Naive thymus-derived CD4-positive, alpha-beta T cell (primary cell): ENCODE measurements at regions not wholly inside any gene's neighbourhood (a gene's known extent, or its start where the extent isn't known, plus 50 kb on each side); places are given as distances from the start of the nearest gene placed in this dataset.

Experiments used
- ATAC-seq: fragments of 150-1000 bp; cut with Tn5 transposase; 2 replicates; pipeline ENCODE4 v1.10.0; 2021; ENCODE audit warnings: mild to moderate bottlenecking, moderate library complexity
- CTCF ChIA-PET: fragments of 350-600 bp; sonication (Branson Sonifier 250); formaldehyde crosslinking; loops from one replicate; lab custom pipeline; 2021; ENCODE audit warnings: antibody characterized with exemption; lab: Charles Lee
- POLR2A ChIA-PET: fragments of 350-600 bp; sonication (Branson Sonifier 250); formaldehyde crosslinking; loops from one replicate; lab custom pipeline; 2021; ENCODE audit warnings: antibody characterized with exemption, inconsistent platforms; lab: Charles Lee
- DNase-seq, 9 donors: peaks; one replicate each; pipeline versions ENCODE4 v3.0.0 to v3.0.0-alpha.2; 2020 to 2022; ENCODE audit warnings: mixed read lengths in 1 of 9
- H3K27ac ChIP-seq: one replicate; pipeline ENCODE4 v1.7.0; 2013; ENCODE audit warnings: mild to moderate bottlenecking, low read depth, low read length, moderate library complexity
- H3K27me3 ChIP-seq, 2 donors: one replicate each; pipeline ENCODE4 v1.7.0; 2013; ENCODE audit warnings: low read length in 2 of 2, mild to moderate bottlenecking in 2 of 2, moderate library complexity in 2 of 2; ENCODE audit not compliant: control insufficient read depth in 2 of 2, insufficient read depth in 2 of 2
- H3K36me3 ChIP-seq, 3 experiments: 1 replicate in 2 of 3; 2 replicates in 1 of 3; pipeline ENCODE4 v1.7.0; 2013; ENCODE audit warnings: low read length in 3 of 3, mild to moderate bottlenecking in 3 of 3, moderate library complexity in 1 of 3; ENCODE audit not compliant: insufficient read depth in 3 of 3, control insufficient read depth in 2 of 3
- H3K4me1 ChIP-seq, 2 donors: one replicate each; pipeline ENCODE4 v1.7.0; 2013; ENCODE audit warnings: low read length in 2 of 2, mild to moderate bottlenecking in 2 of 2, moderate library complexity in 1 of 2; ENCODE audit not compliant: control insufficient read depth in 2 of 2, insufficient read depth in 2 of 2
- H3K4me3 ChIP-seq: 2 replicates; pipeline ENCODE4 v1.7.0; 2013; ENCODE audit warnings: mild to moderate bottlenecking, low read length
- H3K9me3 ChIP-seq, 3 experiments: 1 replicate in 2 of 3; 2 replicates in 1 of 3; pipeline ENCODE4 v1.7.0; 2013; ENCODE audit warnings: low read length in 3 of 3; ENCODE audit not compliant: control insufficient read depth in 2 of 3
- H3K27ac Mint-ChIP-seq, 9 donors: one replicate each; pipeline ENCODE4 v1.8.0; 2020 to 2022; ENCODE audit warnings: mixed read lengths in 9 of 9, mild to moderate bottlenecking in 8 of 9, moderate library complexity in 5 of 9, inconsistent platforms in 2 of 9
- H3K27me3 Mint-ChIP-seq, 5 donors: one replicate each; pipeline ENCODE4 v1.8.0; 2021 to 2022; ENCODE audit warnings: mixed read lengths in 5 of 5, mild to moderate bottlenecking in 1 of 5
- H3K36me3 Mint-ChIP-seq, 5 donors: one replicate each; pipeline ENCODE4 v1.8.0; 2020 to 2022; ENCODE audit warnings: mixed read lengths in 5 of 5, mild to moderate bottlenecking in 3 of 5, inconsistent platforms in 1 of 5
- H3K4me1 Mint-ChIP-seq, 7 donors: one replicate each; pipeline ENCODE4 v1.8.0; 2020 to 2022; ENCODE audit warnings: mixed read lengths in 7 of 7, mild to moderate bottlenecking in 3 of 7, inconsistent platforms in 1 of 7
- H3K4me3 Mint-ChIP-seq, 10 donors: one replicate each; pipeline ENCODE4 v1.8.0; 2020 to 2022; ENCODE audit warnings: mild to moderate bottlenecking in 10 of 10, mixed read lengths in 10 of 10, moderate library complexity in 6 of 10, inconsistent platforms in 2 of 10
- H3K9me3 Mint-ChIP-seq, 11 donors: one replicate each; pipeline ENCODE4 v1.8.0; 2020 to 2022; ENCODE audit warnings: mixed read lengths in 11 of 11, mild to moderate bottlenecking in 4 of 11, inconsistent platforms in 1 of 11, moderate library complexity in 1 of 11
- intact Hi-C, 2 donors: fragments of 100-400 bp; cut with micrococcal nuclease; formaldehyde crosslinking; loops; one replicate each; pipeline ENCODE4 v1.15.1; 2023

DNA sequence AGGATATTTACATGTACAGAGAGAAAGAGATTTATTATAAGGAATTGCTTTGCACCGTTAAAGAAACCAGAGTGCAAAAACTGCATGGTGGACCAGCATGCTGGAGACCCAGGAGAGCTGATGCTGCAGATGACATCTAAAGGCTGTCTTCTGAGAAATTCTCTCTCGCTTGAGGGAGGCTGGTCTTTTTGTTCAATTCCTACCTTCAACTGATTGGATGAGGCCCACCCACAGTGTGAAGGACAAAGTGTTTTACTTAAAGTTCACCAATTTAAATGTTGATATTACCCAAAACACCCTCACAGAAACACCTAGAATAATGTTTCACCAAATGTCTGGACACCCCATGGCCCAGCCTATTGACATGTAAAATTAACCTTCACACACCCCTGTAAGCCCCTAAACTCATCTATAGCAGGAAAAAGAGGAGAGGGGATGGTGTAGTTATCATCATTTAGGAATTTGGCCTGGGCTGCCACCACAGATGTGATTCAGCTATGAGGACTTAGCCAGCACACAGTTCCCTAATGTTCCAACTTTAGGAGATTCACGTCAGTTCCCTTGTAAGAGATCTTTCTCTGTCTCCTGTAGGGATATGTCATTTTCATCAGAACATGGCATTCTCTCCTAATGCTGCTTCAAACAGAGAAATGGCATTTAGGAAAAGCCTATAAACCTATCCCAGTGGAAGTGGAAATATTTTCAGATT is 358.2 kb upstream of the TLE4 start:
- Mint-ChIP-seq H3K27me3 (peaks cover 0 to 9% (median 5%) of the 10 kb centered on the region in 5 donors), H3K36me3 (no peaks in the 10 kb centered on the region), H3K4me3 (no peak overlapping the region), H3K9me3 (no peaks in the 10 kb centered on the region), H3K27ac (no peak overlapping the region), H3K4me1 (no peaks in the 10 kb centered on the region)
- Histone ChIP-seq H3K4me1 (no peaks in the 10 kb centered on the region), H3K4me3 (no peak overlapping the region), H3K27ac (no peak overlapping the region), H3K9me3 (no peaks in the 10 kb centered on the region), H3K36me3 (no peaks in the 10 kb centered on the region), H3K27me3 (no peaks in the 10 kb centered on the region)
- intact Hi-C loops: no loop called here
- CTCF ChIA-PET: no interaction called here
- no peak for ATAC-seq
- POLR2A ChIA-PET: no interaction called here
- DNase-seq: no peak

DNA sequence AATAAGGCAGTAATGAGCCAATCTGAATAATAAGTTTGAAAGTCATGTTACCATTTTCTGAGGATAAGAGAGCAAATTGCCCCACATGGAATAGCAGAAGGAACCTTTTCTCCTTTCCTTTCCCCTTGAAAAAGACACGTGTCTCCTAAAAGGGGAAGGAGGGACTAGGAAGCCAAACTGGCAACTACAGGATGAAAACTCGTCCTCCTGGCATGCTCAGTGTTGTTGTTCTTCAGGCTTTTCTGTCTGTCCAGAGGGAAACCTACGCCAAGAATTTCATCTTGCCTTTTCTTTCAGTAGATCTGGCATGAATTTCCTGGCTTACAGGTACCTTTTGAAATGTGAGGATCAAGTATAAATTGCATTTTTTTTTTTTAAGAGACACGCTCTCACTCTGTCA is 355.9 kb upstream of the TLE4 start:
- Mint-ChIP-seq H3K4me3 (no peak overlapping the region), H3K9me3 (peaks cover 0 to 8% (median 0%) of the 10 kb centered on the region in 11 donors), H3K4me1 (no peaks in the 10 kb centered on the region), H3K36me3 (no peaks in the 10 kb centered on the region), H3K27ac (no peak overlapping the region), H3K27me3 (peaks cover 0 to 9% (median 7%) of the 10 kb centered on the region in 5 donors)
- intact Hi-C loops: no loop called here
- ATAC-seq (no peak), DNase-seq (no peak)
- ChIA-PET POLR2A (no interaction called here), CTCF (no interaction called here)
- no peaks in the 10 kb centered on the region for H3K9me3 ChIP-seq
- no peaks in the 10 kb centered on the region for H3K27me3 ChIP-seq
- no peaks in the 10 kb centered on the region for H3K4me1 ChIP-seq
- H3K27ac ChIP-seq: no peak overlapping the region
- no peak overlapping the region for H3K4me3 ChIP-seq
- H3K36me3 ChIP-seq: no peaks in the 10 kb centered on the region

DNA sequence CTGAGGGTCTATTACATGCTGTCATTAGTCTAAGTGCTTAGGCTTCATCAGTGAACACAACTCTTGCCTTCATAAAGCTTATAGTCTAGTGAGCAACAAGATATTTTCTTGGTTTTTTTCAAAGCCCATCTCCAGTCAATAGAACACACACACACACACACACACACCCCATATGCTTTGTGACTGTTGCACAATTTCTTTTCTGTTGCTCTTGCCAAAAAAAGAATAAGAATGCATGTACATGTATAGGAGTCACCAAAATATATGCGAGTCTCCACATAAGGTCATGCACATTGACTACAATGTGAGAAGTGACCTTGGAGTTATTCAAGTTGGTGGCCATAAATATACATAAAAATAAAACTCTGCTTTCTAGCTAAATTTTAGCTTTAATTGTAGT is 351.5 kb upstream of the TLE4 start:
- Histone ChIP-seq H3K4me3 (no peak overlapping the region), H3K27ac (no peak overlapping the region), H3K4me1 (no peaks in the 10 kb centered on the region), H3K27me3 (no peaks in the 10 kb centered on the region), H3K9me3 (no peaks in the 10 kb centered on the region), H3K36me3 (no peaks in the 10 kb centered on the region)
- H3K36me3 Mint-ChIP-seq: no peaks in the 10 kb centered on the region
- no peaks in the 10 kb centered on the region for H3K4me1 Mint-ChIP-seq
- H3K27ac Mint-ChIP-seq: no peak overlapping the region
- no peak for ATAC-seq
- intact Hi-C loops: no loop called here
- no peak for DNase-seq
- ChIA-PET POLR2A (no interaction called here), CTCF (no interaction called here)
- H3K9me3 Mint-ChIP-seq: peaks cover 0 to 10% (median 3%) of the 10 kb centered on the region in 11 donors
- no peak overlapping the region for H3K4me3 Mint-ChIP-seq
- H3K27me3 Mint-ChIP-seq: peaks cover 0 to 2% (median 0%) of the 10 kb centered on the region in 5 donors

DNA sequence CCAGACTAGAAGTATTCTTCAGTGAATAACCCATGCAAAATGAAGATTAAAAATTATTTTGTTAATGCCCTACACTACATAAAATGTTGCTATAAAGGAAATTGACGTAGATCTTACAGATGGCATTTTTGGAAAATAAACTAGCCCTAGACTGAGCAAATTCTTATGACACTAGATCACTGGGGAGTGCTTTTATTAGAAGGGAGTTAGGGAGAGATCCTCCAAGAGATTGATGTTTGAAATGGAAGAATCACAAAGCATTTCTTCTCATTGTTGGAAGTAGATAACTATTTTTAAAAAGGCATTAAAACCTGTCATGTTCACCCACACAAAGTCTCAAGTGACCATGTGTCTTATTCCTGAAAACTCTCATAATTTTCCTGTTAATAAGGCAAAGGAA is 351.1 kb upstream of the TLE4 start:
- no peaks in the 10 kb centered on the region for H3K9me3 ChIP-seq

DNA sequence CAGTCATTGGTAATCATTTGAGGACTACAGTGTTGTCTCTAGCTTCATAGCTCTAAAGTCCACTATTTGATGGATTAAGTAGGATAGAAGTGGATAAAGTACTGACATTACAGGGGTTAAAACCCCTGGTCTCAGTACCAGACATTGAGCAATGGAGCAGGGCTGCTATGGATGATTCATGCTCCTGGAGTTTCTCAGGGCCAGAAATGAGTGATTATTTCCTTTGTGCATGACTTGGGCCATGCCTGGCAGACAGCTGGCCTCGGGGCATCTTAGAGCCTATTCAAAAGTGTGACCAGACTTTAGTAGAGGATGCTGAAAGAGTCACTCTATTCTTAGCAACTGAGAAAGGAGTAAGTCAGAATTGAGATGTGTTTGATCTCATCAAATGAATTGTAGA is 350.7 kb upstream of the TLE4 start:
- no peak for DNase-seq
- Histone ChIP-seq H3K27ac (no peak overlapping the region), H3K4me1 (no peaks in the 10 kb centered on the region), H3K27me3 (no peaks in the 10 kb centered on the region), H3K9me3 (no peaks in the 10 kb centered on the region), H3K4me3 (no peak overlapping the region), H3K36me3 (no peaks in the 10 kb centered on the region)
- no peak overlapping the region for H3K4me3 Mint-ChIP-seq
- intact Hi-C loops: no loop called here
- H3K27ac Mint-ChIP-seq: no peak overlapping the region
- H3K4me1 Mint-ChIP-seq: no peaks in the 10 kb centered on the region
- no peaks in the 10 kb centered on the region for H3K36me3 Mint-ChIP-seq
- ATAC-seq: no peak
- peaks cover 2 to 10% (median 3%) of the 10 kb centered on the region in 11 donors for H3K9me3 Mint-ChIP-seq
- CTCF ChIA-PET: no interaction called here
- peaks cover 0 to 5% (median 2%) of the 10 kb centered on the region in 5 donors for H3K27me3 Mint-ChIP-seq
- POLR2A ChIA-PET: no interaction called here

More for the DNA sequence above, 351.1 kb upstream of the TLE4 start:
- no peaks in the 10 kb centered on the region for H3K36me3 ChIP-seq
- H3K4me1 ChIP-seq: no peaks in the 10 kb centered on the region
- ATAC-seq (no peak), DNase-seq (no peak)
- H3K4me3 ChIP-seq: no peak overlapping the region
- Mint-ChIP-seq H3K4me1 (no peaks in the 10 kb centered on the region), H3K36me3 (no peaks in the 10 kb centered on the region), H3K27me3 (peaks cover 0 to 2% (median 0%) of the 10 kb centered on the region in 5 donors), H3K27ac (no peak overlapping the region), H3K4me3 (no peak overlapping the region), H3K9me3 (peaks cover 0 to 10% (median 3%) of the 10 kb centered on the region in 11 donors)
- no peaks in the 10 kb centered on the region for H3K27me3 ChIP-seq
- intact Hi-C loops: no loop called here
- ChIA-PET CTCF (no interaction called here), POLR2A (no interaction called here)
- H3K27ac ChIP-seq: no peak overlapping the region

DNA sequence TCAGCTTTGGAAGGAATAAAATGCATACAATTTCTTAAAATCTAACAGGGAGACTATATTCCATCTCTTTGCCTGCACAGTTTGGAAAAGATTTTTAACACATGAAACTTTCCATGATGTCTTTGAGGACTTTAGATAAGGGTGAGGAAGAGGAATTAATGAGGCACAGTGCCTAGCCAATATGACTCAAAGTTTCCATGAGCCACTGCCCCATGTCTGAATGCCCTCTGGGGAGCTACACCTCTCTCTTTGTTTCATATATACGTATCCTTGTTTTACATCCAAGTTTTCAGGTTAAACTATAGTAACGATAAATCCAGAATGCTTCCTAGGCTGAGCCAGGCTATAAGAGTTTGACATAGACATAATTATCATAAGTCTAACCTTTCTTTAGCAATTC is 349.3 kb upstream of the TLE4 start:
- Histone ChIP-seq H3K36me3 (no peaks in the 10 kb centered on the region), H3K9me3 (no peaks in the 10 kb centered on the region), H3K27me3 (no peaks in the 10 kb centered on the region), H3K27ac (no peak overlapping the region), H3K4me3 (no peak overlapping the region), H3K4me1 (no peaks in the 10 kb centered on the region)
- POLR2A ChIA-PET: no interaction called here
- Mint-ChIP-seq H3K27ac (no peak overlapping the region), H3K4me1 (no peaks in the 10 kb centered on the region), H3K9me3 (peaks cover 2 to 12% (median 4%) of the 10 kb centered on the region in 11 donors), H3K27me3 (peaks cover 0 to 15% (median 6%) of the 10 kb centered on the region in 5 donors), H3K4me3 (no peak overlapping the region), H3K36me3 (no peaks in the 10 kb centered on the region)
- intact Hi-C loops: no loop called here
- DNase-seq: no peak
- no peak for ATAC-seq
- CTCF ChIA-PET: no interaction called here
